LNCAP (cell line): ENCODE measurements at regions not wholly inside any gene's neighbourhood (a gene's known extent, or its start where the extent isn't known, plus 50 kb on each side); places are given as distances from the start of the nearest gene placed in this dataset.

Experiments
- CTCF ChIP-seq: fragments of 450-650 bp; IDR thresholded peaks from 2 replicates; pipeline ENCODE4 v1.5.1; 2017; ENCODE audit warnings: mild to moderate bottlenecking

- no peak for TF ChIP-seq CTCF
Observed at GRCh38 chr9:109953813-109954497, 174.0 kb downstream of the PALM2AKAP2 start.

GRCh38 chr9:109956717-109957440, 176.9 kb downstream of the PALM2AKAP2 start:
- TF ChIP-seq CTCF = no peak

- no peak for TF ChIP-seq CTCF
Observed at GRCh38 chr9:109959679-109960078, 179.7 kb downstream of the PALM2AKAP2 start.

- no peak for TF ChIP-seq CTCF
Observed at GRCh38 chr9:109961626-109962025, 181.6 kb downstream of the PALM2AKAP2 start.

GRCh38 chr9:109962215-109962614, 182.2 kb downstream of the PALM2AKAP2 start:
- TF ChIP-seq CTCF = no peak

- no peak for TF ChIP-seq CTCF
Observed at GRCh38 chr9:109963079-109963478, 183.1 kb downstream of the PALM2AKAP2 start.

- no peak for TF ChIP-seq CTCF
Observed at GRCh38 chr9:109966643-109967368, 186.8 kb downstream of the PALM2AKAP2 start.
